ENCODE measurements at regions not wholly inside any gene's neighbourhood (a gene's known extent, or its start where the extent isn't known, plus 50 kb on each side); places are given as distances from the start of the nearest gene placed in this dataset.

DNA sequence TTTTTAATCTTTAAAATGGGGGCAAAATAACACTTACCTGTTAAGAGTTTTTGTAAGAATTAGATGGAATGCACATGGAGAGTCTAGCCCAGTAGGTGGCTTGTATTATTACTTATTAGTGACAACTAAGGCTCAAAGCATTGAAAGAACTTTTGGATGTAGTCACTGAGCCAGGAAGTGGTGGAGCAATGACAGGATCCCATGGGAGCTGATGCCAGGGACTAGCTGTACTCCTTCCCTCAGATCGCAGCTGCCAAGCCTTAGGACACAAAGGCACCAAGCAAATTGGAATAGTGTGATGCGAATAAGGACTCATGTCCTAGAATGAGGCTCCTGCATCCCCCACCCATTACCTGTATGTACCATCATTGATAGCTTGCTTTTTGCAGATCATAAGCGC is 370.4 kb upstream of the RGMA start:
- TF ChIP-seq Cebpa-rat (IDR thresholded peaks at IDR 0.05), result no peak
- no peak overlapping the region for H3K4me2 ChIP-seq
- no peak overlapping the region for H3K9ac ChIP-seq

DNA sequence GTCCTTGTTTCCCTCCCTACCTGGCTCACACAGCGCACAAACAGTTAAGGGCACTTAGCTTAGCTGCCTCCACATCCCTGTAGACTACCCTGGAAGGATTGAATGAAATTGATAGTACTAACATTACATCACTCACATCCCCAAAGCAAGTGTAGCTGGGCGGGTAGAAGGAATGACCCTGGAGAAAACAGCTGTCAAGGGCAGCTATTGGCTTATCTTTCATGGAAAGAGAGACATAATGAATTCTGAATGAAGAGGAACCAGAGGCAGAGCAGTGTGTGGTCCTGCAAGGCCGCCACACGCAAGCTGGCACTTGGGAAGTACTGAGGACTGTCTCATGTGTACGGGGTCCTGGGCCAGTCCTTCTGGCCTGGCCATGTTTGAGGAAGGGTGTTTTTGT is 369.6 kb upstream of the RGMA start:
- Histone ChIP-seq H3K9ac (no peak overlapping the region), H3K4me3 (no peak overlapping the region)
- TF ChIP-seq Cebpa-rat (IDR thresholded peaks at IDR 0.05), result no peak

More for the DNA sequence above, 370.4 kb upstream of the RGMA start:
- Histone ChIP-seq H3K9me3 (no peaks in the 10 kb centered on the region), H3K4me3 (no peak overlapping the region), H3K27ac (no peak overlapping the region), H3K36me3 (no peaks in the 10 kb centered on the region), H3K27me3 (no peaks in the 10 kb centered on the region), H4K20me1 (no peaks in the 10 kb centered on the region), H3K4me1 (0 out of 2 replicates have a peak, but pooled peaks cover 5% of the 10 kb centered on the region)

GRCh38 chr15:93454788-93455187 is 365.8 kb upstream of the RGMA start:
- no peak overlapping the region for H3K27ac ChIP-seq
- H3K27me3 ChIP-seq, result no peaks in the 10 kb centered on the region
- H3K9me3 ChIP-seq, result no peaks in the 10 kb centered on the region
- H3K4me1 ChIP-seq, result 0 out of 2 replicates have a peak, but pooled peaks cover 5% of the 10 kb centered on the region
- no peaks in the 10 kb centered on the region for H3K36me3 ChIP-seq
- no peaks in the 10 kb centered on the region for H4K20me1 ChIP-seq
- no peak for TF ChIP-seq Cebpa-rat (IDR thresholded peaks at IDR 0.05)
- no peak overlapping the region for H3K9ac ChIP-seq
- H3K4me3 ChIP-seq, result no peak overlapping the region
- no peak overlapping the region for H3K4me2 ChIP-seq

More for the DNA sequence above, 369.6 kb upstream of the RGMA start:
- Histone ChIP-seq H3K27me3 (no peaks in the 10 kb centered on the region), H4K20me1 (no peaks in the 10 kb centered on the region), H3K9me3 (no peaks in the 10 kb centered on the region), H3K27ac (no peak overlapping the region), H3K4me1 (0 out of 2 replicates have a peak, but pooled peaks cover 5% of the 10 kb centered on the region), H3K4me2 (no peak overlapping the region), H3K36me3 (no peaks in the 10 kb centered on the region)

GRCh38 chr15:93452537-93453211 is 363.7 kb upstream of the RGMA start:
- H3K4me2 ChIP-seq, result no peak overlapping the region
- H3K9ac ChIP-seq, result no peak overlapping the region
- no peak overlapping the region for H3K4me3 ChIP-seq
- H3K36me3 ChIP-seq, result no peaks in the 10 kb centered on the region
- H3K4me1 ChIP-seq, result no peaks in the 10 kb centered on the region
- no peaks in the 10 kb centered on the region for H4K20me1 ChIP-seq
- H3K27ac ChIP-seq, result no peak overlapping the region
- no peaks in the 10 kb centered on the region for H3K27me3 ChIP-seq
- TF ChIP-seq Cebpa-rat (IDR thresholded peaks at IDR 0.05), result no peak
- H3K9me3 ChIP-seq, result no peaks in the 10 kb centered on the region

GRCh38 chr15:93451822-93452221 is 362.8 kb upstream of the RGMA start:
- no peaks in the 10 kb centered on the region for H3K4me1 ChIP-seq
- no peaks in the 10 kb centered on the region for H3K9me3 ChIP-seq
- no peaks in the 10 kb centered on the region for H3K27me3 ChIP-seq
- H3K4me2 ChIP-seq, result no peak overlapping the region
- H3K4me3 ChIP-seq, result no peak overlapping the region
- TF ChIP-seq Cebpa-rat (IDR thresholded peaks at IDR 0.05), result no peak
- no peak overlapping the region for H3K9ac ChIP-seq
- no peak overlapping the region for H3K27ac ChIP-seq
- H4K20me1 ChIP-seq, result no peaks in the 10 kb centered on the region
- no peaks in the 10 kb centered on the region for H3K36me3 ChIP-seq

DNA sequence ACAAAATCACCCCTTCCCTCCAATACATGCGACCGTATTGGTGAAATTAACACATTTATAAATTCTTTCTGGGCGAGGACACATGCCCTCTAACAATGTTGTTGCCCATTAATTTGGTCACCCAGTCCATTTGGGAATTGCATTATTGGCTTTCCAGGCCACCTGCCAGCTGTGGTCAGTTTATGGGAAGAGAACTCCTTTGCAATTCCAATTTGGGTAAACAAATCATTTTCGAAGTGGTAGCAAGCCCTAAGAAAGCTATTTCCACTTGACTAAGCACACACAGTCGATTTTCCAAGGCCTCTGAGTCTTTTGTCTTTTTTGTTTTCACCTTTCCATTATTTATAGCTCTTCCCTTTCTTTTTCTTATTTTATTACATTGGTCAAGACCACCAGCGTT is 362.3 kb upstream of the RGMA start:
- Histone ChIP-seq H3K27ac (no peak overlapping the region), H3K4me3 (no peak overlapping the region), H3K9me3 (no peaks in the 10 kb centered on the region), H3K9ac (no peak overlapping the region), H3K36me3 (no peaks in the 10 kb centered on the region), H3K4me2 (no peak overlapping the region), H3K4me1 (no peaks in the 10 kb centered on the region), H3K27me3 (no peaks in the 10 kb centered on the region), H4K20me1 (no peaks in the 10 kb centered on the region)
- no peak for TF ChIP-seq Cebpa-rat (IDR thresholded peaks at IDR 0.05)

- H3K9me3 ChIP-seq, result no peaks in the 10 kb centered on the region
- H3K27me3 ChIP-seq, result no peaks in the 10 kb centered on the region
- H3K4me2 ChIP-seq, result no peak overlapping the region
- no peak overlapping the region for H3K4me3 ChIP-seq
- H3K4me1 ChIP-seq, result no peaks in the 10 kb centered on the region
- no peak for TF ChIP-seq Cebpa-rat (IDR thresholded peaks at IDR 0.05)
- H4K20me1 ChIP-seq, result no peaks in the 10 kb centered on the region
- H3K27ac ChIP-seq, result no peak overlapping the region
- H3K36me3 ChIP-seq, result no peaks in the 10 kb centered on the region
- no peak overlapping the region for H3K9ac ChIP-seq
These were observed 360.8 kb upstream of the RGMA start for GRCh38 chr15:93449798-93450197.

DNA sequence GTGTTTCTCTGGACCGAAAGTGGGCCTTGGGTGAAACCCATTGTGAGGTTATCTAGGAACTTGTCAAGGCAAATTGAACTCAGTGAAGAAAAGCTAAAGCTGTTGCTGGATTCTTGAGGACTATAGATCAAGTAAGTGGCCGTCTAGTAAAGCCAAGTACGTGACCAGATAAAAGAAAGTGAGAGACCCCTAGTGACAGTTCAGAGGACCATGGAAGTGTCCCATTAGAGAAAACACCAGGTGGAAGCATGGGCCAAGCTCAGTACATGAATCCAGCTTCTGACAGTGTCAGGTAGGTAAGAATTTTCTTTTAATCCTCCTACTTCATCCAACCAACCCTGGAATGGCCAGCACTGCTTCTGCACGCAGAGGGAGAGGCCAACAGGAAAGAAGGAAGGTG is 349.3 kb upstream of the RGMA start:
- no peak for TF ChIP-seq Cebpa-rat (IDR thresholded peaks at IDR 0.05)
- H4K20me1 ChIP-seq, result no peaks in the 10 kb centered on the region
- H3K4me3 ChIP-seq, result no peak overlapping the region
- no peak overlapping the region for H3K27ac ChIP-seq
- H3K36me3 ChIP-seq, result no peaks in the 10 kb centered on the region
- H3K4me2 ChIP-seq, result no peak overlapping the region
- peaks cover 10% of the 10 kb centered on the region for H3K4me1 ChIP-seq
- H3K9ac ChIP-seq, result no peak overlapping the region
- H3K9me3 ChIP-seq, result peaks cover 11% of the 10 kb centered on the region; the same call in 1 of the 2 replicates
- H3K27me3 ChIP-seq, result no peaks in the 10 kb centered on the region

DNA sequence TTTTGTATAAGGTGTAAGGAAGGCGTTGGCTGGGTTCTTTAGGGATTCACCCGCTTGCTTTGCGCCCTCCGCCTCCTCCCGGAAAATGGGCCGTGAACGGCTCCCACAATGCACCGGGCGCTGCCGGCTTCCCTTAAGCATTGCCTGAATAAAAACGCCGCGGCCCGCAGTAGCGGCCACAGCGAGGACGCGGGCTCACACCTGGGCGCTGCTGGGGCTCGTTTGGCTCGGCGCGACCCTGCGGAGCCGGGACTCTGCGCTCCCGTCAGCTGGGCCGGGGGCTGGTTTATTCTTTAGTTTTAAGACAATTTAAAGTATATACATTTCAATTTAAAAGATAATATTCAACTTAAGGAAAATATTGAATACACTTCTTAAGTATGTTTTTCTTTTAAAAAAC is 343.5 kb upstream of the RGMA start:
- no peak for TF ChIP-seq Cebpa-rat (IDR thresholded peaks at IDR 0.05)
- Histone ChIP-seq H3K27ac (no peak overlapping the region), H3K4me2 (no peak overlapping the region), H3K4me3 (no peak overlapping the region), H4K20me1 (no peaks in the 10 kb centered on the region), H3K4me1 (peaks cover 10% of the 10 kb centered on the region), H3K9me3 (peaks cover 26% of the 10 kb centered on the region), H3K9ac (no peak overlapping the region), H3K27me3 (no peaks in the 10 kb centered on the region), H3K36me3 (no peaks in the 10 kb centered on the region)

GRCh38 chr15:93428807-93429351 is 339.9 kb upstream of the RGMA start:
- Histone ChIP-seq H3K27ac (no peak overlapping the region), H3K9ac (no peak overlapping the region), H3K27me3 (no peaks in the 10 kb centered on the region), H3K4me3 (no peak overlapping the region), H3K36me3 (no peaks in the 10 kb centered on the region), H3K4me1 (no peaks in the 10 kb centered on the region), H3K4me2 (no peak overlapping the region), H4K20me1 (no peaks in the 10 kb centered on the region), H3K9me3 (peaks cover 20% of the 10 kb centered on the region)
- TF ChIP-seq Cebpa-rat (IDR thresholded peaks at IDR 0.05), result no peak
